Esophagus squamous epithelium (tissue), 5 donors: ENCODE measurements at regions not wholly inside any gene's neighbourhood (a gene's known extent, or its start where the extent isn't known, plus 50 kb on each side); places are given as distances from the start of the nearest gene placed in this dataset.

Experiments
- DNase-seq: peaks from one replicate; lab custom pipeline; 2025; lab: John Stamatoyannopoulos, UW
- H3K27ac ChIP-seq, 4 donors: fragments of 200-600 bp; sonication (generic); one replicate each; pipeline ENCODE4 v1.5.1; 2016 to 2019; ENCODE audit warnings: mild to moderate bottlenecking in 1 of 4
- H3K27me3 ChIP-seq, 4 donors: fragments of 200-600 bp; sonication (generic); 1 replicate in 3 of 4; 2 replicates in 1 of 4; pipeline versions ENCODE4 v1.5.1 to v1.6.0; 2017 to 2021; ENCODE audit warnings: antibody characterized with exemption in 1 of 4
- H3K36me3 ChIP-seq, 3 donors: fragments of 200-600 bp; sonication (generic); one replicate each; pipeline ENCODE4 v1.5.1; 2016 to 2019
- H3K4me1 ChIP-seq, 3 donors: fragments of 200-600 bp; sonication (generic); one replicate each; pipeline ENCODE4 v1.5.1; 2017 to 2019
- H3K4me3 ChIP-seq, 4 donors: fragments of 200-600 bp; sonication (generic); 1 replicate in 3 of 4; 2 replicates in 1 of 4; pipeline ENCODE4 v1.5.1; 2016 to 2019; ENCODE audit warnings: mild to moderate bottlenecking in 2 of 4, moderate library complexity in 1 of 4
- H3K9me3 ChIP-seq, 3 donors: fragments of 200-600 bp; sonication (generic); one replicate each; pipeline ENCODE4 v1.5.1; 2016 to 2019
- CTCF ChIP-seq, 6 experiments: fragments of 450-650 bp in 4 of 6; fragments of 200-600 bp in 2 of 6; sonication (generic) in 2 of 6; IDR thresholded peaks; one replicate each; pipeline ENCODE4 v1.5.1; 2016 to 2019; ENCODE audit warnings: antibody characterized with exemption in 6 of 6, mild to moderate bottlenecking in 4 of 6, moderate library complexity in 4 of 6
- POLR2A ChIP-seq, 4 donors: fragments of 450-650 bp; IDR thresholded peaks; one replicate each; pipeline ENCODE4 v1.6.1; 2017; ENCODE audit warnings: antibody characterized with exemption in 4 of 4, mild to moderate bottlenecking in 4 of 4, moderate library complexity in 3 of 4
- WGBS, 2 donors: methylation state at CpG; one replicate each; pipeline ENCODE4 v1.1.5; 2018; 5-methylcytosine and 5-hydroxymethylcytosine counted together
- intact Hi-C: fragments of 100-400 bp; cut with DNase I; formaldehyde crosslinking; loops from one replicate; pipeline ENCODE4 v1.15.0; 2022
- donor health status: DM: yes; HTN: yes; CAD: no.

DNA sequence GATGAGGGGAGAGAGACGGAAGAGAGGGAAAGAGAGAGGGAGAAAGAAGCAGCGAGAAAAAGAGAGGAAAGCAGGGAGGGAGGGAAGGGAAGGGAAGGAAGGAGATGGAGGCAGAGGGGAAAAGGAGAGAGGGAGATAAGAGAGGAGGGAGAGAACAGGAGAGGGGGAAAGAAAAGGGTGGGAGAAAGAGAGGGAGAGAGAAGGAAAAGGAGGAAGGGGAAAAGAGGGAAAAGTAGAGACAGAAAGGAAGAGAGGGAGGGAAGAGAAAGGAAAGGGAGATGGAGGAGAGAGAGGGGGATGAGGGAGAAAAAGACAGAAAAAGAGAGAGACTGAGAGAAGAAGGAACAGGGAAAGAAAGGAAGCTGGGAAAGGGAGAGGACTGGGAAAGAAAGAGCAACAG, 814.4 kb downstream of the CDH11 start:
- Histone ChIP-seq H3K27ac (no peak overlapping the region), H3K4me1 (no peaks in the 10 kb centered on the region), H3K36me3 (no peaks in the 10 kb centered on the region), H3K9me3 (no peaks in the 10 kb centered on the region), H3K4me3 (no peak overlapping the region), H3K27me3 (no peaks in the 10 kb centered on the region)
- DNase-seq, result no peak
- 63 to 74% methylated on average over 2 of the region's 2 CpGs for WGBS, 2 donors
- intact Hi-C loops, result no loop called here
- TF ChIP-seq POLR2A (IDR thresholded peaks at IDR 0.05) (no peak), CTCF (IDR thresholded peaks at IDR 0.05) (no peak)

GRCh38 chr16:64305663-64306062, 816.2 kb downstream of the CDH11 start:
- H3K27me3 ChIP-seq, result no peaks in the 10 kb centered on the region
- no peak overlapping the region for H3K4me3 ChIP-seq
- H3K27ac ChIP-seq, result no peak overlapping the region
- no peaks in the 10 kb centered on the region for H3K36me3 ChIP-seq
- DNase-seq, result no peak
- no peaks in the 10 kb centered on the region for H3K9me3 ChIP-seq
- 31 to 67% methylated on average over 1 of the region's 1 CpG for WGBS, 2 donors
- TF ChIP-seq CTCF (IDR thresholded peaks at IDR 0.05) (no peak), POLR2A (IDR thresholded peaks at IDR 0.05) (no peak)
- intact Hi-C loops, result no loop called here
- no peaks in the 10 kb centered on the region for H3K4me1 ChIP-seq

GRCh38 chr16:64304951-64305350, 816.9 kb downstream of the CDH11 start:
- H3K27ac ChIP-seq, result no peak overlapping the region
- no peaks in the 10 kb centered on the region for H3K27me3 ChIP-seq
- no peaks in the 10 kb centered on the region for H3K36me3 ChIP-seq
- no peak overlapping the region for H3K4me3 ChIP-seq
- TF ChIP-seq POLR2A (IDR thresholded peaks at IDR 0.05) (no peak), CTCF (IDR thresholded peaks at IDR 0.05) (no peak)
- intact Hi-C loops, result no loop called here
- no peaks in the 10 kb centered on the region for H3K9me3 ChIP-seq
- WGBS, 2 donors, result 22 to 23% methylated on average over 2 of the region's 2 CpGs
- H3K4me1 ChIP-seq, result no peaks in the 10 kb centered on the region
- DNase-seq, result no peak

- no peak for TF ChIP-seq POLR2A (IDR thresholded peaks at IDR 0.05)
- no peak for TF ChIP-seq CTCF (IDR thresholded peaks at IDR 0.05)
- DNase-seq, result no peak
- Histone ChIP-seq H3K4me3 (no peak overlapping the region), H3K36me3 (no peaks in the 10 kb centered on the region), H3K27me3 (no peaks in the 10 kb centered on the region), H3K27ac (no peak overlapping the region), H3K9me3 (no peaks in the 10 kb centered on the region), H3K4me1 (no peaks in the 10 kb centered on the region)
- WGBS, 2 donors, result 19 to 46% methylated on average over 1 of the region's 1 CpG
- intact Hi-C loops, result no loop called here
Measured at GRCh38 chr16:64304396-64304795, 817.5 kb downstream of the CDH11 start.

GRCh38 chr16:64297863-64298600, 823.8 kb downstream of the CDH11 start:
- DNase-seq, result no peak
- Histone ChIP-seq H3K36me3 (no peaks in the 10 kb centered on the region), H3K27ac (no peak overlapping the region), H3K4me3 (no peak overlapping the region), H3K4me1 (no peaks in the 10 kb centered on the region), H3K9me3 (no peaks in the 10 kb centered on the region), H3K27me3 (no peaks in the 10 kb centered on the region)
- WGBS, 2 donors, result 80 to 82% methylated on average over 10 of the region's 10 CpGs
- TF ChIP-seq CTCF (IDR thresholded peaks at IDR 0.05) (no peak), POLR2A (IDR thresholded peaks at IDR 0.05) (no peak)
- intact Hi-C loops, result no loop called here
